H1 (cell line): ENCODE measurements at regions not wholly inside any gene's neighbourhood (a gene's known extent, or its start where the extent isn't known, plus 50 kb on each side); places are given as distances from the start of the nearest gene placed in this dataset.
A peak's percentile ranks its signal among the peaks of the same experiment; 100 is the strongest.

Experiments
- CTCF ChIA-PET: fragments of 300-600 bp; sonication (Branson Sonifier 250); formaldehyde crosslinking; loops from one replicate; lab custom pipeline; 2021; ENCODE audit not compliant: partially characterized antibody; lab: Charles Lee
- POLR2A ChIA-PET: fragments of 300-600 bp; sonication (Branson Sonifier 250); formaldehyde crosslinking; loops from one replicate; lab custom pipeline; 2021; ENCODE audit warnings: inconsistent platforms; ENCODE audit not compliant: partially characterized antibody; lab: Charles Lee
- DNase-seq, 2 experiments: peaks; one replicate each; pipeline versions ENCODE4 v3.0.0 to v3.0.0-alpha.2; 2010 to 2022; ENCODE audit warnings: low spot score in 2 of 2, low read depth in 1 of 2, mixed read lengths in 1 of 2
- FAIRE-seq: peaks from 2 replicates; lab custom pipeline; 2011; peaks lifted over from hg19 to GRCh38; lab: Jason Lieb, UNC
- H2AFZ ChIP-seq: 2 replicates; pipeline ENCODE4 v1.8.1; 2012; ENCODE audit warnings: low read length, inconsistent platforms
- H2AK5ac ChIP-seq: 2 replicates; pipeline ENCODE4 v1.6.1; 2013; ENCODE audit warnings: low read depth, low read length
- H2BK120ac ChIP-seq: replicated peaks from 2 replicates; pipeline ENCODE3; 2013; ENCODE audit warnings: low read depth, low read length, inconsistent platforms
- H2BK12ac ChIP-seq: 2 replicates; pipeline ENCODE4 v1.6.1; 2013; ENCODE audit warnings: low read depth, low read length
- H2BK15ac ChIP-seq: 2 replicates; pipeline ENCODE4 v1.6.1; 2013; ENCODE audit warnings: low read length
- H2BK20ac ChIP-seq: 2 replicates; pipeline ENCODE4 v1.6.1; 2013; ENCODE audit warnings: low read length
- H2BK5ac ChIP-seq: 2 replicates; pipeline ENCODE4 v1.6.1; 2013; ENCODE audit warnings: low read depth, low read length
- H3K14ac ChIP-seq: 2 replicates; pipeline ENCODE4 v1.6.1; 2013; ENCODE audit warnings: inconsistent platforms; ENCODE audit not compliant: insufficient read length
- H3K18ac ChIP-seq: 2 replicates; pipeline ENCODE4 v1.6.1; 2013; ENCODE audit warnings: low read length; ENCODE audit errors: extremely low read depth
- H3K23ac ChIP-seq: 2 replicates; pipeline ENCODE4 v1.6.1; 2013; ENCODE audit warnings: inconsistent platforms; ENCODE audit not compliant: insufficient read length
- H3K23me2 ChIP-seq: 2 replicates; pipeline ENCODE4 v1.6.1; 2013; ENCODE audit warnings: low read depth, low read length
- H3K27ac ChIP-seq: 2 replicates; pipeline ENCODE4 v1.6.1; 2011; ENCODE audit warnings: low read depth, low read length, inconsistent platforms
- H3K27me3 ChIP-seq, 4 experiments: replicated peaks in 1 of 4; 1 replicate in 1 of 4; 2 replicates in 3 of 4; pipeline versions ENCODE4 v1.6.1 to v1.8.1; 2011 to 2013; ENCODE audit warnings: low read length in 3 of 4, mild to moderate bottlenecking in 3 of 4, inconsistent platforms in 2 of 4, mixed read lengths in 2 of 4, moderate library complexity in 1 of 4; ENCODE audit not compliant: control insufficient read depth in 3 of 4, insufficient read depth in 3 of 4; ENCODE audit errors: extremely low read depth in 1 of 4
- H3K36me3 ChIP-seq, 4 experiments: 2 replicates each; pipeline versions ENCODE4 v1.6.1 to v1.8.1; 2011 to 2013; ENCODE audit warnings: mild to moderate bottlenecking in 4 of 4, low read length in 3 of 4, moderate library complexity in 2 of 4, control low read depth in 1 of 4, inconsistent platforms in 1 of 4; ENCODE audit not compliant: insufficient read depth in 4 of 4, control insufficient read depth in 2 of 4
- H3K4ac ChIP-seq: replicated peaks from 2 replicates; pipeline ENCODE3; 2013; ENCODE audit warnings: low read length, low read depth, mixed read lengths, inconsistent platforms; ENCODE audit not compliant: insufficient read length
- H3K4me1 ChIP-seq, 4 experiments: replicated peaks in 1 of 4; 1 replicate in 1 of 4; 2 replicates in 3 of 4; pipeline versions ENCODE4 v1.6.1 to v1.8.1; 2011 to 2013; ENCODE audit warnings: low read length in 3 of 4, inconsistent platforms in 2 of 4, mixed read lengths in 1 of 4; ENCODE audit not compliant: insufficient read depth in 4 of 4, control insufficient read depth in 3 of 4
- H3K4me2 ChIP-seq, 2 experiments: 2 replicates each; pipeline versions ENCODE4 v1.6.1 to v1.8.1; 2011 to 2013; ENCODE audit warnings: low read depth in 2 of 2, low read length in 2 of 2, control low read depth in 1 of 2, inconsistent platforms in 1 of 2, mild to moderate bottlenecking in 1 of 2; ENCODE audit not compliant: insufficient read depth in 1 of 2
- H3K4me3 ChIP-seq, 4 experiments: fragments of 200-600, 300-600 bp in 1 of 4; sonication (generic), shearing (Covaris generic), sonication (Bioruptor Twin) in 1 of 4; 2 replicates each; pipeline versions ENCODE4 v1.5.1 to v1.8.1; 2011 to 2016; ENCODE audit warnings: low read length in 4 of 4, low read depth in 3 of 4, control low read depth in 2 of 4, inconsistent platforms in 2 of 4, mild to moderate bottlenecking in 2 of 4, mixed read lengths in 1 of 4, moderate library complexity in 1 of 4; ENCODE audit not compliant: insufficient read depth in 2 of 4; ENCODE audit errors: extremely low read depth in 1 of 4
- H3K56ac ChIP-seq: replicated peaks from 2 replicates; pipeline ENCODE3; 2013; ENCODE audit warnings: low read depth, mild to moderate bottlenecking, mixed read lengths, low read length, inconsistent platforms; ENCODE audit not compliant: insufficient read length
- H3K79me1 ChIP-seq: 2 replicates; pipeline ENCODE4 v1.6.1; 2013; ENCODE audit warnings: low read depth, low read length, control low read depth
- H3K79me2 ChIP-seq, 2 experiments: 2 replicates each; pipeline versions ENCODE4 v1.6.1 to v1.8.1; 2012 to 2013; ENCODE audit warnings: low read length in 2 of 2, mild to moderate bottlenecking in 2 of 2, inconsistent platforms in 1 of 2; ENCODE audit not compliant: insufficient read depth in 2 of 2, control insufficient read depth in 1 of 2
- H3K9ac ChIP-seq, 4 experiments: replicated peaks in 1 of 4; 1 replicate in 1 of 4; 2 replicates in 3 of 4; pipeline versions ENCODE4 v1.6.1 to v1.8.1; 2011 to 2013; ENCODE audit warnings: low read depth in 3 of 4, low read length in 3 of 4, control low read depth in 2 of 4, mild to moderate bottlenecking in 2 of 4, moderate library complexity in 2 of 4, inconsistent platforms in 1 of 4; ENCODE audit errors: extremely low read depth in 1 of 4
- H3K9me3 ChIP-seq, 2 experiments: 2 replicates each; pipeline versions ENCODE4 v1.6.1 to v1.8.1; 2012 to 2013; ENCODE audit warnings: mild to moderate bottlenecking in 2 of 2, moderate library complexity in 2 of 2, control low read depth in 1 of 2, inconsistent platforms in 1 of 2, low read depth in 1 of 2, low read length in 1 of 2, mixed read lengths in 1 of 2; ENCODE audit not compliant: insufficient read depth in 2 of 2
- H4K20me1 ChIP-seq, 2 experiments: replicated peaks in 1 of 2; 2 replicates each; pipeline versions ENCODE3 to v1.8.1; 2011 to 2013; ENCODE audit warnings: inconsistent platforms in 2 of 2, low read length in 2 of 2, mild to moderate bottlenecking in 1 of 2; ENCODE audit not compliant: insufficient read depth in 2 of 2, control insufficient read depth in 1 of 2
- H4K5ac ChIP-seq: 2 replicates; pipeline ENCODE4 v1.6.1; 2013; ENCODE audit warnings: low read length, low read depth, mixed read lengths, inconsistent platforms; ENCODE audit not compliant: insufficient read length
- H4K8ac ChIP-seq: 2 replicates; pipeline ENCODE4 v1.8.0; 2013; ENCODE audit warnings: mild to moderate bottlenecking, moderate library complexity, low read length, inconsistent platforms; ENCODE audit not compliant: insufficient read depth; ENCODE audit errors: extremely low read depth
- H4K91ac ChIP-seq: replicated peaks from 2 replicates; pipeline ENCODE3; 2013; ENCODE audit warnings: low read length, mixed read lengths, inconsistent platforms; ENCODE audit not compliant: insufficient read length
- BCL11A ChIP-seq, 2 experiments: IDR thresholded peaks; one replicate each; pipeline ENCODE4 v1.6.1; 2011; ENCODE audit warnings: low read depth in 2 of 2, low read length in 2 of 2, mild to moderate bottlenecking in 2 of 2
- CTCF ChIP-seq, 3 experiments: IDR thresholded peaks; 1 replicate in 2 of 3; 2 replicates in 1 of 3; pipeline versions ENCODE4 v1.5.1 to v1.6.1; 2011; ENCODE audit warnings: low read length in 3 of 3, mild to moderate bottlenecking in 3 of 3, inconsistent platforms in 2 of 3, low read depth in 1 of 3, moderate library complexity in 1 of 3; ENCODE audit not compliant: insufficient read depth in 1 of 3; ENCODE audit errors: control extremely low read depth in 1 of 3
- RAD21 ChIP-seq, 2 experiments: IDR thresholded peaks in 1 of 2; conservative IDR thresholded peaks in 1 of 2; 2 replicates each; pipeline ENCODE4 v1.6.1; 2011; ENCODE audit warnings: low read depth in 2 of 2, low read length in 2 of 2, improper control_type of control experiment in 1 of 2, inconsistent platforms in 1 of 2, mild to moderate bottlenecking in 1 of 2, moderate library complexity in 1 of 2
- TCF12 ChIP-seq: IDR thresholded peaks from 2 replicates; pipeline ENCODE4 v1.6.1; 2011; ENCODE audit warnings: low read depth, mild to moderate bottlenecking, low read length
- TEAD4 ChIP-seq: IDR thresholded peaks from 2 replicates; pipeline ENCODE4 v1.6.1; 2012; ENCODE audit warnings: low read depth, low read length, inconsistent platforms, mixed read lengths
- YY1 ChIP-seq: IDR thresholded peaks from 2 replicates; pipeline ENCODE4 v1.6.1; 2011; ENCODE audit warnings: low read depth, mild to moderate bottlenecking, low read length
- WGBS, 2 experiments: shearing (Covaris generic) in 1 of 2; methylation state at CpG; one replicate each; pipeline versions ENCODE4 v1.1.6 to v1.1.7; 2013 to 2015; ENCODE audit warnings: low lambda C conversion rate in 2 of 2, mixed read lengths in 2 of 2, inconsistent platforms in 1 of 2, low coverage in 1 of 2, missing lambda C conversion rate in 1 of 2; ENCODE audit not compliant: insufficient replicate concordance in 2 of 2, insufficient coverage in 1 of 2, insufficient read length in 1 of 2; ENCODE audit errors: extremely low coverage in 1 of 2, missing lambda C conversion rate in 1 of 2; 5-methylcytosine and 5-hydroxymethylcytosine counted together

GRCh38 chr16:13435873-13436474 is 484.0 kb upstream of the ERCC4 start:
- H3K23me2 ChIP-seq = no peaks in the 10 kb centered on the region
- ChIA-PET POLR2A (no interaction called here), CTCF (interaction anchor here (0.5 to 4.2 kb wide), 12 partner anchors 9 to 538 kb away, joined by 3 to 18 read pairs (median 3); no protein-coding TSS in a partner anchor)
- TF ChIP-seq TEAD4 = 0 out of 2 replicates have a peak, but pooled peaks have one; percentile 30
- TF ChIP-seq TCF12 = no peak
- peak; percentile 70 for TF ChIP-seq YY1
- peak; percentile 54 to 71 for TF ChIP-seq RAD21 (IDR thresholded peaks at IDR 0.05 in 1 of 2, conservative IDR thresholded peaks at IDR 0.05 in 1 of 2; ENCODE audit: low read depth in 2 of 2, low read length in 2 of 2)
- peak in 2 of 3 experiments; percentile 51 to 66; a peak in 3 of 4 replicates for TF ChIP-seq CTCF (IDR thresholded peaks at IDR 0.05; ENCODE audit: control extremely low read depth in 1 of 3, insufficient read depth in 1 of 3, low read depth in 1 of 3, low read length in 3 of 3)
- no peak for TF ChIP-seq BCL11A (IDR thresholded peaks at IDR 0.05; ENCODE audit: low read depth in 2 of 2, low read length in 2 of 2)
- no peak overlapping the region for H2BK15ac ChIP-seq
- H3K4me3 ChIP-seq = no peak overlapping the region
- H3K56ac ChIP-seq = no peak overlapping the region
- H3K9ac ChIP-seq = no peak overlapping the region
- H3K79me2 ChIP-seq = no peaks in the 10 kb centered on the region
- H2AK5ac ChIP-seq = no peak overlapping the region; the same call in 1 of the 2 replicates
- FAIRE-seq = no peak
- H3K79me1 ChIP-seq = no peaks in the 10 kb centered on the region
- H4K20me1 ChIP-seq = no peaks in the 10 kb centered on the region
- no peak overlapping the region for H2BK5ac ChIP-seq
- no peak overlapping the region for H2AFZ ChIP-seq
- peak overlapping the region; percentile 78; the same call in 1 of the 2 replicates for H2BK12ac ChIP-seq
- H3K4me1 ChIP-seq = peaks cover 0 to 5% (median 3%) of the 10 kb centered on the region in 4 experiments; a peak in 4 of 7 replicates
- no peaks in the 10 kb centered on the region for H3K27me3 ChIP-seq
- no peak overlapping the region for H3K18ac ChIP-seq
- peak in 1 of 2 experiments; percentile 50 for DNase-seq
- no peaks in the 10 kb centered on the region for H3K36me3 ChIP-seq
- peak overlapping the region; percentile 12 for H4K91ac ChIP-seq
- 0 out of 4 replicates have a peak, but pooled peaks cover 0 to 2% of the 10 kb centered on the region in 2 experiments for H3K9me3 ChIP-seq
- peak overlapping the region; percentile 19 for H2BK120ac ChIP-seq
- no peak overlapping the region; the same call in 1 of the 2 replicates for H3K27ac ChIP-seq
- 0 out of 2 replicates have a peak overlapping the region, but pooled peaks have one; percentile 57 for H2BK20ac ChIP-seq
- no peak overlapping the region for H3K14ac ChIP-seq
- no peak overlapping the region for H4K8ac ChIP-seq
- no peak overlapping the region for H3K4me2 ChIP-seq
- no peak overlapping the region for H4K5ac ChIP-seq
- no peak overlapping the region for H3K4ac ChIP-seq
- 68% methylated on average over 3 of the region's 3 CpGs; no CpG with 5 or more reads in 1 of the 2 experiments for WGBS, 2 experiments
- no peak overlapping the region for H3K23ac ChIP-seq
